ENCODE measurements at regions not wholly inside any gene's neighbourhood (a gene's known extent, or its start where the extent isn't known, plus 50 kb on each side); places are given as distances from the start of the nearest gene placed in this dataset.

DNA sequence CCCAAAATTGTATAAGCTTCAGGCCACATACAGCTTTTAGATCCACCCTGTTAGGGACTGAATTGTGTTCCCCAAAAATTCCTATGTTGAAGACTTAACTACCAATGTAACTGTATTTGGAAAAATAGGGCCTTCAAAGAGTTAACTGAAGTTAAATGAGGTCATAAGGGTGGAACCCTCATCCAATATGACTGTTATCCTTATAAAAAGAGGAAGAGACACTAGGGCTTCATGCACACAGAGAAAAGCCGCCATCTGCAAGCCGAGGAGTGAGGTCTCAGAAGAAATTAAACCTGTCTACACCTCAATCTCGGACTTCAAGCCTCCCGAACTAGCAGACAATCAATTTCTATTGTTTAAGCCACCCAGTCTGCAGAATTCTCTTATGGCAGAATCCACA, 317.9 kb upstream of the NFE2L3 start:
- H3K4me1 Mint-ChIP-seq = no peaks in the 10 kb centered on the region

GRCh38 chr7:25835197-25835596, 316.8 kb upstream of the NFE2L3 start:
- no peak for ATAC-seq (replicated peaks in 1 of 4)
- no peak for DNase-seq
- H3K36me3 Mint-ChIP-seq = no peaks in the 10 kb centered on the region
- no CpG with 5 or more reads among the region's 5 CpGs for WGBS (ENCODE audit: insufficient coverage)
- Histone ChIP-seq H3K4me1 (ENCODE audit: control insufficient read depth in 1 of 2, extremely low read depth in 1 of 2, insufficient read depth in 2 of 2, low read length in 2 of 2) (no peaks in the 10 kb centered on the region), H3K27ac (ENCODE audit: low read length) (no peak overlapping the region), H3K27me3 (replicated peaks in 1 of 2; ENCODE audit: control insufficient read depth in 2 of 2, extremely low read depth in 1 of 2, insufficient read depth in 2 of 2, low read length in 1 of 2) (no peaks in the 10 kb centered on the region), H3K9me3 (no peaks in the 10 kb centered on the region), H3K4me3 (ENCODE audit: control insufficient read depth in 1 of 2, extremely low read depth in 1 of 2, low read length in 1 of 2) (no peak overlapping the region), H3K36me3 (ENCODE audit: control insufficient read depth in 2 of 2, extremely low read depth in 1 of 2, insufficient read depth in 1 of 2, low read length in 1 of 2) (no peaks in the 10 kb centered on the region)
- H3K4me1 Mint-ChIP-seq = no peaks in the 10 kb centered on the region
- H3K27ac Mint-ChIP-seq = no peak overlapping the region
- H3K9me3 Mint-ChIP-seq = no peaks in the 10 kb centered on the region
- ChIA-PET CTCF (interaction anchor here in 1 of 2 donors (0.5 kb wide), 1 partner anchor 1227 kb away, joined by 3 read pairs; no protein-coding TSS in a partner anchor), POLR2A (no interaction called here)
- H3K4me3 Mint-ChIP-seq = no peak overlapping the region
- H3K27me3 Mint-ChIP-seq = peaks cover 21 to 27% of the 10 kb centered on the region in 2 donors

More for the DNA sequence above, 317.9 kb upstream of the NFE2L3 start:
- 75% methylated on average over 2 of the region's 4 CpGs for WGBS (ENCODE audit: insufficient coverage)
- Histone ChIP-seq H3K27ac (ENCODE audit: low read length) (no peak overlapping the region), H3K9me3 (no peaks in the 10 kb centered on the region), H3K27me3 (replicated peaks in 1 of 2; ENCODE audit: control insufficient read depth in 2 of 2, extremely low read depth in 1 of 2, insufficient read depth in 2 of 2, low read length in 1 of 2) (no peaks in the 10 kb centered on the region), H3K4me1 (ENCODE audit: control insufficient read depth in 1 of 2, extremely low read depth in 1 of 2, insufficient read depth in 2 of 2, low read length in 2 of 2) (no peaks in the 10 kb centered on the region), H3K36me3 (ENCODE audit: control insufficient read depth in 2 of 2, extremely low read depth in 1 of 2, insufficient read depth in 1 of 2, low read length in 1 of 2) (no peaks in the 10 kb centered on the region), H3K4me3 (ENCODE audit: control insufficient read depth in 1 of 2, extremely low read depth in 1 of 2, low read length in 1 of 2) (no peak overlapping the region)
- no peaks in the 10 kb centered on the region for H3K36me3 Mint-ChIP-seq
- peaks cover 18 to 26% of the 10 kb centered on the region in 2 donors for H3K27me3 Mint-ChIP-seq
- H3K4me3 Mint-ChIP-seq = no peak overlapping the region
- ChIA-PET CTCF (no interaction called here), POLR2A (no interaction called here)
- no peaks in the 10 kb centered on the region for H3K9me3 Mint-ChIP-seq
- H3K27ac Mint-ChIP-seq = no peak overlapping the region
- ATAC-seq (replicated peaks in 1 of 4) (no peak), DNase-seq (no peak)

DNA sequence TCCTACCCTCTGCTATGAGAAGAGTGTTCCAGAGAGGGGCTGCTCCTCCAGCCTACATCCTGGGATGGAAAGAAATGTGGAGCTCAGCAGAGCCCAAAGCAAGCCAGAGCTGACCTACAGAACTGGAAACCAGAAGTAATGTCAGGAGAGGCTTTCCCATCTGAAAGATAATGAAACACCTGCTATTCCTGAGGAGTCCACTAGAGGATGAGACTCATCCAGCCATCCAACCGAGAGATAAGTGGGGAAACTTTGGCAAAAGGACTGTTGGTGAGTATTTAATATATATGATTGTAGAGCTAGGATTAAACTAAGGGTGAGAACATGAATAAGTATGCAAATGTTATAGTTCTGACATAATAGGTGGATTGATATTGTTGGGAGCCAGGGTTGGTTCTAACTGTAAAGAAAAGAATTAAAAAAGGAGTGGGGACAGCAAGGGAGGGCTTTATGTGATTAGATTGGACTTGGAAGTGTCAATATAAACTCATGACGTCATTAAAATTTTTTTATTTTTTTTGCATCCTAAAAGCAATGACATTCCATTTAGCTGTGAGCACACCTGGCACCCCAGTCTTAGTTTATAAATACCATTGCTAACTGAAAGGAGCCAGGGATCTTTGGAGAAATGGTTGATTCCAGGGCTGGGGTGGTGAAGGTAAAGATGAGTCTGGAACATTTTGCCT, 312.8 kb upstream of the NFE2L3 start:
- DNase-seq (no peak), ATAC-seq (replicated peaks in 1 of 4) (no peak)
- no peaks in the 10 kb centered on the region for H3K36me3 ChIP-seq (ENCODE audit: control insufficient read depth in 2 of 2, extremely low read depth in 1 of 2, insufficient read depth in 1 of 2, low read length in 1 of 2)
- no peaks in the 10 kb centered on the region for H3K4me1 ChIP-seq (ENCODE audit: control insufficient read depth in 1 of 2, extremely low read depth in 1 of 2, insufficient read depth in 2 of 2, low read length in 2 of 2)
- no peaks in the 10 kb centered on the region for H3K27me3 ChIP-seq (replicated peaks in 1 of 2; ENCODE audit: control insufficient read depth in 2 of 2, extremely low read depth in 1 of 2, insufficient read depth in 2 of 2, low read length in 1 of 2)
- CTCF ChIA-PET = interaction anchor here in 1 of 2 donors (0.7 kb wide), 1 partner anchor 82 kb away, joined by 3 read pairs; no protein-coding TSS in a partner anchor
- no peak overlapping the region for H3K27ac ChIP-seq (ENCODE audit: low read length)
- Mint-ChIP-seq H3K27ac (no peak overlapping the region), H3K27me3 (peaks cover 28 to 29% of the 10 kb centered on the region in 2 donors), H3K9me3 (no peaks in the 10 kb centered on the region), H3K4me3 (no peak overlapping the region), H3K36me3 (no peaks in the 10 kb centered on the region), H3K4me1 (no peaks in the 10 kb centered on the region)
- no peak overlapping the region for H3K4me3 ChIP-seq (ENCODE audit: control insufficient read depth in 1 of 2, extremely low read depth in 1 of 2, low read length in 1 of 2)
- H3K9me3 ChIP-seq = no peaks in the 10 kb centered on the region
- no CpG with 5 or more reads among the region's 2 CpGs for WGBS (ENCODE audit: insufficient coverage)
- POLR2A ChIA-PET = no interaction called here

DNA sequence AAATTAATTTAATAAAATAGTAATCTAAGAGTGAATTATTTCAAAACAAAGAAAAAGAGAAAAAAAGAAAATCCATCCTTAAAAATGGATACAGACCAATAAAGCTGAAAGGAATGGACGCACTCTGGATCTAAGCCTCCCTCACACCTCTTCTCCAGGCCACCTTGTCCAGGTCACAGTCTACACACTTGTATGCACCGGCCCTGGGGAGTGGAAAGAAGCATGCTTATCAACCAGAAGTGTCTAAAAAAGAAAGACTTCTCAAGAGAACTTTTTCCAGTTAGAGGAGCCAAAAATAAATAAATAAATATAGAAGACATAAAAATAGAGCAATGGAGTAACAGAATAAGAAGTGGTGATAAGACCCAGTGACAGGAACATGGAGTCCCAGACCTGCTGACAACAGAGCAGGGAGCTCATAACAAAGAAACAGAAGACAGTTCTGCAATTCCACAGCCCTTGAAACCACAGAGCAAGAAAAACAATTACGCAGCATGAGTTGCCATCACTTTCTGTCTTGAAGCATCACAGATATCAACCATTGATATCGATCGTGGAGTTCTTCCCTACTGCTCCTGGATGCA, 311.7 kb upstream of the NFE2L3 start:
- Histone ChIP-seq H3K36me3 (ENCODE audit: control insufficient read depth in 2 of 2, extremely low read depth in 1 of 2, insufficient read depth in 1 of 2, low read length in 1 of 2) (no peaks in the 10 kb centered on the region), H3K27ac (ENCODE audit: low read length) (no peak overlapping the region), H3K4me3 (ENCODE audit: control insufficient read depth in 1 of 2, extremely low read depth in 1 of 2, low read length in 1 of 2) (no peak overlapping the region), H3K27me3 (replicated peaks in 1 of 2; ENCODE audit: control insufficient read depth in 2 of 2, extremely low read depth in 1 of 2, insufficient read depth in 2 of 2, low read length in 1 of 2) (no peaks in the 10 kb centered on the region), H3K9me3 (no peaks in the 10 kb centered on the region), H3K4me1 (ENCODE audit: control insufficient read depth in 1 of 2, extremely low read depth in 1 of 2, insufficient read depth in 2 of 2, low read length in 2 of 2) (no peaks in the 10 kb centered on the region)
- H3K27ac Mint-ChIP-seq = no peak overlapping the region
- WGBS (ENCODE audit: insufficient coverage) = 100% methylated on average over 1 of the region's 5 CpGs
- H3K27me3 Mint-ChIP-seq = peaks cover 28 to 32% of the 10 kb centered on the region in 2 donors
- ChIA-PET POLR2A (no interaction called here), CTCF (no interaction called here)
- H3K36me3 Mint-ChIP-seq = no peaks in the 10 kb centered on the region
- H3K4me1 Mint-ChIP-seq = no peaks in the 10 kb centered on the region
- no peaks in the 10 kb centered on the region for H3K9me3 Mint-ChIP-seq
- ATAC-seq (replicated peaks in 1 of 4) (no peak), DNase-seq (no peak)
- no peak overlapping the region for H3K4me3 Mint-ChIP-seq

DNA sequence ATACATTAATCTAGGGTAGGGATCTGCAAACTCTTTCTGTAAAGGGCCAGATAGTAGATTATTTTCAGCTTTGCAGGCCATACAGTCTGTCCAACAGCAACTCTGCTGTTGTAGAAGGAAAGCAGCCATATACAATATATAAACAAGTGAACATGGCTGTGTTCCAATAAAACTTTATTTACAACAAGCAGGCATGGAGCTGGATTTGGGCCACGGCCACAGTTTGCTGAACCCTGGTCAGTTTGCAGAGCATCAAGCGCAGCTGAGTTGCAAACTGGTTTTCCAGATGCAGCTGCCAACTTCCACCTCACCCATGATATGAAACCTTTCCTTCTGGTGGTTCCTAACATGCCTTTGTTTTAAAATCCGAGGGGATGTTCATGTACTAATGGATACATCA, 310.4 kb upstream of the NFE2L3 start:
- Mint-ChIP-seq H3K27me3 (peaks cover 34 to 35% of the 10 kb centered on the region in 2 donors), H3K36me3 (no peaks in the 10 kb centered on the region), H3K4me3 (no peak overlapping the region), H3K4me1 (no peaks in the 10 kb centered on the region), H3K27ac (no peak overlapping the region), H3K9me3 (no peaks in the 10 kb centered on the region)
- Histone ChIP-seq H3K27me3 (replicated peaks in 1 of 2; ENCODE audit: control insufficient read depth in 2 of 2, extremely low read depth in 1 of 2, insufficient read depth in 2 of 2, low read length in 1 of 2) (peaks cover 0 to 5% of the 10 kb centered on the region in 2 experiments), H3K9me3 (no peaks in the 10 kb centered on the region), H3K4me3 (ENCODE audit: control insufficient read depth in 1 of 2, extremely low read depth in 1 of 2, low read length in 1 of 2) (no peak overlapping the region), H3K36me3 (ENCODE audit: control insufficient read depth in 2 of 2, extremely low read depth in 1 of 2, insufficient read depth in 1 of 2, low read length in 1 of 2) (no peaks in the 10 kb centered on the region), H3K4me1 (ENCODE audit: control insufficient read depth in 1 of 2, extremely low read depth in 1 of 2, insufficient read depth in 2 of 2, low read length in 2 of 2) (no peaks in the 10 kb centered on the region), H3K27ac (ENCODE audit: low read length) (no peak overlapping the region)
- DNase-seq = no peak
- no peak for ATAC-seq (replicated peaks in 1 of 4)
- POLR2A ChIA-PET = interaction anchor here in 1 of 2 donors (0.5 kb wide), 1 partner anchor 162 kb away, joined by 5 read pairs; no protein-coding TSS in a partner anchor
- CTCF ChIA-PET = no interaction called here
- WGBS (ENCODE audit: insufficient coverage) = 81% methylated on average over 2 of the region's 3 CpGs

GRCh38 chr7:25842201-25842733, 309.7 kb upstream of the NFE2L3 start:
- POLR2A ChIA-PET = no interaction called here
- Mint-ChIP-seq H3K4me1 (no peaks in the 10 kb centered on the region), H3K9me3 (no peaks in the 10 kb centered on the region), H3K27me3 (peaks cover 29 to 39% of the 10 kb centered on the region in 2 donors), H3K36me3 (no peaks in the 10 kb centered on the region), H3K4me3 (no peak overlapping the region), H3K27ac (no peak overlapping the region)
- CTCF ChIA-PET = no interaction called here
- Histone ChIP-seq H3K36me3 (ENCODE audit: control insufficient read depth in 2 of 2, extremely low read depth in 1 of 2, insufficient read depth in 1 of 2, low read length in 1 of 2) (no peaks in the 10 kb centered on the region), H3K4me1 (ENCODE audit: control insufficient read depth in 1 of 2, extremely low read depth in 1 of 2, insufficient read depth in 2 of 2, low read length in 2 of 2) (no peaks in the 10 kb centered on the region), H3K4me3 (ENCODE audit: control insufficient read depth in 1 of 2, extremely low read depth in 1 of 2, low read length in 1 of 2) (no peak overlapping the region), H3K9me3 (no peaks in the 10 kb centered on the region), H3K27ac (ENCODE audit: low read length) (no peak overlapping the region), H3K27me3 (replicated peaks in 1 of 2; ENCODE audit: control insufficient read depth in 2 of 2, extremely low read depth in 1 of 2, insufficient read depth in 2 of 2, low read length in 1 of 2) (peaks cover 0 to 6% of the 10 kb centered on the region in 2 experiments)
- no peak for DNase-seq
- 100% methylated on average over 1 of the region's 5 CpGs for WGBS (ENCODE audit: insufficient coverage)
- ATAC-seq (replicated peaks in 1 of 4) = no peak
